SJSA1 (cell line): ENCODE measurements at regions not wholly inside any gene's neighbourhood (a gene's known extent, or its start where the extent isn't known, plus 50 kb on each side); places are given as distances from the start of the nearest gene placed in this dataset.
A peak's percentile ranks its signal among the peaks of the same experiment; 100 is the strongest.

Experiments
- DNase-seq, 2 experiments: peaks; one replicate each; pipeline ENCODE4 v3.0.0-alpha.2; 2015 to 2020; ENCODE audit warnings: low spot score in 2 of 2, low read depth in 1 of 2
- H3K27ac ChIP-seq: fragments of 250-450 bp; sonication (Bioruptor Pico); 2 replicates; pipeline ENCODE4 v1.5.1; 2020; ENCODE audit warnings: mild to moderate bottlenecking, moderate library complexity
- H3K27me3 ChIP-seq: fragments of 250-450 bp; sonication (Bioruptor Pico); replicated peaks from 2 replicates; pipeline ENCODE4 v1.5.1; 2020; ENCODE audit warnings: mild to moderate bottlenecking, moderate library complexity
- H3K36me3 ChIP-seq: fragments of 250-450 bp; sonication (Bioruptor Pico); 2 replicates; pipeline ENCODE4 v1.5.1; 2020; ENCODE audit warnings: mild to moderate bottlenecking
- H3K4me1 ChIP-seq: fragments of 250-450 bp; sonication (Bioruptor Pico); replicated peaks from 2 replicates; pipeline ENCODE4 v1.6.1; 2021; ENCODE audit warnings: mild to moderate bottlenecking
- H3K4me3 ChIP-seq: fragments of 250-450 bp; sonication (Bioruptor Pico); 2 replicates; pipeline ENCODE4 v1.5.1; 2020; ENCODE audit warnings: mild to moderate bottlenecking
- H3K9me3 ChIP-seq: fragments of 250-450 bp; sonication (Bioruptor Pico); replicated peaks from 2 replicates; pipeline ENCODE4 v1.5.1; 2020; ENCODE audit warnings: mild to moderate bottlenecking

GRCh38 chr20:4095639-4096038 is 53.0 kb upstream of the SMOX start:
- Histone ChIP-seq H3K4me1 (peaks cover 12% of the 10 kb centered on the region), H3K36me3 (no peaks in the 10 kb centered on the region), H3K27me3 (no peaks in the 10 kb centered on the region), H3K4me3 (no peak overlapping the region), H3K9me3 (0 out of 2 replicates have a peak, but pooled peaks cover 3% of the 10 kb centered on the region), H3K27ac (no peak overlapping the region)
- DNase-seq = no peak

- peak in 1 of 2 experiments; percentile 35 for DNase-seq
- Histone ChIP-seq H3K4me1 (peaks cover 11% of the 10 kb centered on the region; the same call in 1 of the 2 replicates), H3K27me3 (no peaks in the 10 kb centered on the region), H3K36me3 (no peaks in the 10 kb centered on the region), H3K9me3 (0 out of 2 replicates have a peak, but pooled peaks cover 3% of the 10 kb centered on the region), H3K27ac (no peak overlapping the region), H3K4me3 (no peak overlapping the region)
Measured at GRCh38 chr20:4091490-4092479, 56.8 kb upstream of the SMOX start.

DNA sequence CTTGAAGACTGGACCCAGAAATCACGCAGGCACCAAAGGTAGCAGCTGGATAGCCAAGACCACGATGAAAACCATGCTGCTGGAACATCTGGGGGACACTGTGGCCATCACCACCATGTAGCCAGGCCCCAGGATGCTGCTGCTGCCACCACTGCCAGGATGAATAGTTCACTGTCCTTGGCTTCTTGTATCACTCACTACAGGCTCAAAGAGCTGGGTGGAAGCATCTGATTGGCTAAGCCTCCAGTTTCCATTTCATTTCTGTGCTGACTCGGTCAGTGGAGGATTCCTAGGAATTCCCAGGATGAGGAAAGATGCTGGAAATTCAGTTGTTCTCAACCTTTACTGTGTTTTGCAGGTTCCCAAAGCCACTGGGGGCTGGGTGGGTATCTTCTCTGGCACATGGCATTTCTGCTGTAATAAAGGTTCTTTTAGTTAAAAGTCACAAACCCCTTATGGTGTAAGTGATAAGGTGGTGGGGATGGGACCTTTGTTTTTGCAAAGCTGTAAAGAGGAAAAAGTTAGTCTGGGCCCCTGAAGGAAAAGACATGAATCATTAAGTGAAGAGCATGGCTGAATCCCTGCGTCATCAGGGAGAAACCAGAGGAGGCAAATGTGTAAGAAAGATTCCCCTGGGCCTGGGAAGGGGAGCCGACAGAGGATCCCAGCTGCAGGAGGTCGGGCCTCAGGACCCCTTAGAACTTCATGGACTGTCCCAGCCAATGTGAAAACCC is 57.7 kb upstream of the SMOX start:
- H3K4me3 ChIP-seq = no peak overlapping the region
- H3K36me3 ChIP-seq = no peaks in the 10 kb centered on the region
- peaks cover 11% of the 10 kb centered on the region; the same call in 1 of the 2 replicates for H3K4me1 ChIP-seq
- H3K27me3 ChIP-seq = no peaks in the 10 kb centered on the region
- no peak for DNase-seq
- 0 out of 2 replicates have a peak, but pooled peaks cover 3% of the 10 kb centered on the region for H3K9me3 ChIP-seq
- H3K27ac ChIP-seq = no peak overlapping the region

DNA sequence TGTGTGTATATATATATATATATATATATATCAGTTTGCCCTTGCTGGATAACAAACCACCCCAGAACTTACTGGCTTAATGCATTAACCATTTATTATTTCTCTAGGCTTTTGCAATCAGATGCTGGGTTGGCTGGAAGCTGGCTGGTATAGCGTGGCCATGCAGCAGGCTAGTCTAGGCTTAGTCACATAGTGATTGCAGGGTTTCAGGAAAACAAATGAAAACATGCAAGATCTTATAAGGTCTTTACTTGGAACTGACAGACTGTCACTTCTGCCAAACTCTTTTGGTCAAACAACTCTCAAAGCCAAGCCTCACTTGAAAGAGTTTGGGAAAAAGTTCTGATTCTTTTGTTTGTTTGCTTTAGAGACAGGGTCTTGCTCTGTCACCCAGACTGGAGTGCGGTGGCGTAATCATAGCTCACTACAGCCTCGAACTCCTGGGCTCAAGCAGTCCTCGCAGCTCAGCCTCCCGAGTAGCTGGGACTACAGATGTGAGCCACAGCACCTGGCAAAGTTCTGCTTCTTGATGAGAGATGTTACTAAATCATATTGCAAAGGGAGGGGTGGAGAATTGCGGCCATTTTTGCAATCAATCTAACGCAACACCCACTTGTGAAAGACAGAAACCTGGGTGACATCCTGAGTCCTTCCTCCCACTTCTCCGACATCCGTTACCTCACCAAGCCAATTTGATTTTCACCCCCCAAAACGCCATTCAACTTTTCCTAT is 58.7 kb upstream of the SMOX start:
- no peaks in the 10 kb centered on the region for H3K36me3 ChIP-seq
- H3K27me3 ChIP-seq = no peaks in the 10 kb centered on the region
- DNase-seq = no peak
- H3K4me3 ChIP-seq = no peak overlapping the region
- H3K4me1 ChIP-seq = peaks cover 20% of the 10 kb centered on the region
- H3K9me3 ChIP-seq = 0 out of 2 replicates have a peak, but pooled peaks cover 3% of the 10 kb centered on the region
- H3K27ac ChIP-seq = no peak overlapping the region

DNA sequence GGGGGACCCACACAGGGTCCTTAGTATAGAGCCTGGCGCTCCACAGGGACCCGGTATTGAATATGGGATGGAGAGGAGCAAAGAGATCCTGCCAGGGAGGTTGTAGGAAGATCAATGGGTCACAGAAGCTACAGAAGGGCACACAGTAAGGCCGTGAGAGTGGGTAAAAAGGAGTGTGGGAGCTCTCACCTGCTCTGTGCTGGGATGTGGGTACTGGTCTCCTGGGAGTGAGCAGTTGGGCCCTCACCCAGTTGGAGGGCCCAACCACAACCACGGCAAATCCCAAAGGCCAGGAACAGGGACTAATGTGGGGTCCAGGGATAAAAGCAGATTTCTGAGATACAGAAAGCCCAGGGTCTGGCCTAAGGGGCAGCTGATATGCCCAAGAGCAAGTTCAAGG is 59.9 kb upstream of the SMOX start:
- Histone ChIP-seq H3K4me3 (no peak overlapping the region), H3K27me3 (no peaks in the 10 kb centered on the region), H3K9me3 (no peaks in the 10 kb centered on the region), H3K27ac (no peak overlapping the region), H3K36me3 (no peaks in the 10 kb centered on the region), H3K4me1 (peaks cover 30% of the 10 kb centered on the region)
- DNase-seq = no peak

- Histone ChIP-seq H3K4me1 (peaks cover 38% of the 10 kb centered on the region), H3K27me3 (no peaks in the 10 kb centered on the region), H3K27ac (no peak overlapping the region), H3K36me3 (no peaks in the 10 kb centered on the region), H3K4me3 (no peak overlapping the region), H3K9me3 (no peaks in the 10 kb centered on the region)
- no peak for DNase-seq
Measured at GRCh38 chr20:4087923-4088322, 60.7 kb upstream of the SMOX start.

DNA sequence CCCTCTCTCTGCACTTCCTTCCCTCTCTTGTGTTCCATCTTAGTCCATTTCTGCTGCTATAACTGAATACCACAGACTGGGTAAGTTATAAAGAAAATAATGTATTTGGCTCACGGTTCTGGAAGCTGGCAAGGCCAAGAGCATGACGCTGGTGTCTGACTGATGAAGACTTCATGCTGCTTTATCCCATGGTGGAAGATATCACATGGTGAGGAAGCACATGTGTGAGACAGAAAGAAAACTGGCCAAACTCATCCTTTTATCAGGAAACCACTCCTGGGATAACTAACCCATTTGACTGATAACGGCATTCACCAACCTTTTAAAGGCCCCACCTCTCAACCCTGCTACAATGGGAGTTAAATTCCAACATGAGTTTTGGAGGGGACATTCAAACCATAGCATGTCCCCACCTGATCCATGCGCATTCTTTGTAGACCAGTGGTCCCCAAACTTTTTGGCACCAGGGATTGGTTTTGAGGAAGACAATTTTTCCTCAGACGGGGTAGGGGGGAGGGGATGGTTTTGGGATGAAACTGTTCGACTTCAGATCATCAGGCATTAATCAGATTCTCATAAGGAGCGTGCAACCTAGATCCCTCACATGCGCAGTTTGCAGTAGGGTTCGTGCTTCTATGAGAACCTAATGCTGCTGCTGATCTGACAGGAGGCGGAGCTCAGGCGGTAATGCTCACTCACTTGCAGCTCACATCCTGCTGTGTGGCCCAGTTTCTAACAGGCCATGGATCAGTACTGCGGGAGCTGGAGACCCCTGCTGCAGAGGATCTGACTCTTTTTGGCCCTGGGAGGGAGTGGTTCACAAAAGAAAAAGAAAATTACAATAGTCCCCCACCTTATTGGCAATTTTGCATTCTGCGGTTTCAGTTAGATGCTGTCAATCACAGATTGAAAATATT is 61.6 kb upstream of the SMOX start:
- no peaks in the 10 kb centered on the region for H3K36me3 ChIP-seq
- H3K27ac ChIP-seq = no peak overlapping the region
- H3K4me3 ChIP-seq = no peak overlapping the region
- H3K9me3 ChIP-seq = no peaks in the 10 kb centered on the region
- H3K27me3 ChIP-seq = no peaks in the 10 kb centered on the region
- peaks cover 46% of the 10 kb centered on the region for H3K4me1 ChIP-seq
- no peak for DNase-seq

- no peak overlapping the region for H3K4me3 ChIP-seq
- H3K27ac ChIP-seq = no peak overlapping the region
- no peaks in the 10 kb centered on the region for H3K27me3 ChIP-seq
- no peak for DNase-seq
- no peaks in the 10 kb centered on the region for H3K9me3 ChIP-seq
- H3K4me1 ChIP-seq = peaks cover 39% of the 10 kb centered on the region
- H3K36me3 ChIP-seq = no peaks in the 10 kb centered on the region
Measured at GRCh38 chr20:4084721-4085120, 63.9 kb upstream of the SMOX start.

GRCh38 chr20:4084096-4084495 is 64.5 kb upstream of the SMOX start:
- no peaks in the 10 kb centered on the region for H3K36me3 ChIP-seq
- no peaks in the 10 kb centered on the region for H3K9me3 ChIP-seq
- H3K27me3 ChIP-seq = no peaks in the 10 kb centered on the region
- H3K4me3 ChIP-seq = no peak overlapping the region
- no peak for DNase-seq
- H3K4me1 ChIP-seq = peaks cover 39% of the 10 kb centered on the region
- H3K27ac ChIP-seq = peak overlapping the region; percentile 95; the same call in 1 of the 2 replicates

DNA sequence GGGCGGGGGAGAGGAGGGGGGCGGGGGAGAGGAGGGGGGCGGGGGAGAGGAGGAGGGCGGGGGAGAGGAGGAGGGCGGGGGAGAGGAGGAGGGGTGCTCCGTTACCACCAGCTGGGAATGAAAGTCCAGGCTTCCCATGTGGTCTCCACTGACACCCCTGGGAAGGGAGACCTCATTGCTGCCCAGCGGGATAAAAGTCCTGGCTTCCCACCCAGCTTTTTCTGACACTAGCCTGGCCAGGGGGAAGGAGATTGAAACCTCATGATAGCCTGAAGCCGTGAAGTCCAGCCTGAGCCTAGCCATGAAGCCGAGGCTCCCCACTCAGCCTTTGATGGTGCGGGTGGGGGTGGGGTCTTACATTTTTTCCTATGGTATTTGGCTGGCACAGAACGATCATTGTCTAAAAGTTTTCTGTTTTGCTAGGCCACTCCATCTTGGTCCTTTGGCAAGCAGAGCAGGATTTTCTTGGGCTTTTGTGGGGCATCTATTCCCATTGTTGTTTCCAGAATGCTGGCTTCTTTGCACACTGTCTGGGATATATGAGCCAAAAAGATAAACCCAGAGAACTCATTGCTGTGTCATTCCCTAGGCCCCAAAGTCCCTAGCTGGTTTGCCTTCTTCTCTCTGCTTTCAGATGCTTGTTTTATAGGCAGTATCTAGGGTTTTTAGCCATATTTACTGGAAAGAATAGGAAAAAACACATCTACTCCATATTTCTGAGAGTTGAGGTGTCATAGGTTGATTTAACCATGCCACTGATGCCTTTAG is 65.3 kb upstream of the SMOX start:
- H3K27ac ChIP-seq = peak overlapping the region; percentile 95
- no peaks in the 10 kb centered on the region for H3K36me3 ChIP-seq

GRCh38 chr20:4082406-4083097 is 66.1 kb upstream of the SMOX start:
- Histone ChIP-seq H3K4me3 (no peak overlapping the region), H3K36me3 (no peaks in the 10 kb centered on the region), H3K4me1 (peaks cover 39% of the 10 kb centered on the region), H3K27ac (peak overlapping the region; percentile 95), H3K27me3 (no peaks in the 10 kb centered on the region), H3K9me3 (no peaks in the 10 kb centered on the region)
- DNase-seq = peak; percentile 78 to 90

More for the DNA sequence above, 65.3 kb upstream of the SMOX start:
- Histone ChIP-seq H3K4me3 (no peak overlapping the region), H3K27me3 (no peaks in the 10 kb centered on the region), H3K9me3 (no peaks in the 10 kb centered on the region), H3K4me1 (peaks cover 39% of the 10 kb centered on the region)
- peak in 1 of 2 experiments; percentile 69 for DNase-seq

- Histone ChIP-seq H3K9me3 (no peaks in the 10 kb centered on the region), H3K36me3 (no peaks in the 10 kb centered on the region), H3K4me3 (no peak overlapping the region), H3K4me1 (peaks cover 43% of the 10 kb centered on the region), H3K27me3 (no peaks in the 10 kb centered on the region), H3K27ac (no peak overlapping the region)
- no peak for DNase-seq
Measured at GRCh38 chr20:4081421-4081820, 66.1 kb upstream of the RNF24 start.
